ENCODE measurements at regions not wholly inside any gene's neighbourhood (a gene's known extent, or its start where the extent isn't known, plus 50 kb on each side); places are given as distances from the start of the nearest gene placed in this dataset.
"Not testable (repeated sequence)": the region's sequence is repeated elsewhere in the genome, so short reads cannot be mapped to it uniquely, and the experiment has no call there.

- Histone ChIP-seq H3K4me3 (no peak overlapping the region), H3K27me3 (no peaks in the 10 kb centered on the region), H3K4me1 (replicated peaks in 1 of 2) (no peaks in the 10 kb centered on the region), H3K36me3 (replicated peaks in 1 of 2) (no peaks in the 10 kb centered on the region), H3K27ac (no peak overlapping the region), H3K9me3 (replicated peaks in 1 of 3) (no peaks in the 10 kb centered on the region)
- no peak for DNase-seq
- WGBS, 4 donors, result 48 to 54% (median 51%) methylated on average over 1 of the region's 1 CpG
- intact Hi-C loops (cut with DNase I), result no loop called here
- no peak for TF ChIP-seq POLR2A (IDR thresholded peaks at IDR 0.05)
- TF ChIP-seq, protein P1, sequence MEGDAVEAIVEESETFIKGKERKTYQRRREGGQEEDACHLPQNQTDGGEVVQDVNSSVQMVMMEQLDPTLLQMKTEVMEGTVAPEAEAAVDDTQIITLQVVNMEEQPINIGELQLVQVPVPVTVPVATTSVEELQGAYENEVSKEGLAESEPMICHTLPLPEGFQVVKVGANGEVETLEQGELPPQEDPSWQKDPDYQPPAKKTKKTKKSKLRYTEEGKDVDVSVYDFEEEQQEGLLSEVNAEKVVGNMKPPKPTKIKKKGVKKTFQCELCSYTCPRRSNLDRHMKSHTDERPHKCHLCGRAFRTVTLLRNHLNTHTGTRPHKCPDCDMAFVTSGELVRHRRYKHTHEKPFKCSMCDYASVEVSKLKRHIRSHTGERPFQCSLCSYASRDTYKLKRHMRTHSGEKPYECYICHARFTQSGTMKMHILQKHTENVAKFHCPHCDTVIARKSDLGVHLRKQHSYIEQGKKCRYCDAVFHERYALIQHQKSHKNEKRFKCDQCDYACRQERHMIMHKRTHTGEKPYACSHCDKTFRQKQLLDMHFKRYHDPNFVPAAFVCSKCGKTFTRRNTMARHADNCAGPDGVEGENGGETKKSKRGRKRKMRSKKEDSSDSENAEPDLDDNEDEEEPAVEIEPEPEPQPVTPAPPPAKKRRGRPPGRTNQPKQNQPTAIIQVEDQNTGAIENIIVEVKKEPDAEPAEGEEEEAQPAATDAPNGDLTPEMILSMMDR (IDR thresholded peaks at IDR 0.05), result no peak
Observed at GRCh38 chrX:78822157-78822690, 74.7 kb downstream of the LPAR4 start.

DNA sequence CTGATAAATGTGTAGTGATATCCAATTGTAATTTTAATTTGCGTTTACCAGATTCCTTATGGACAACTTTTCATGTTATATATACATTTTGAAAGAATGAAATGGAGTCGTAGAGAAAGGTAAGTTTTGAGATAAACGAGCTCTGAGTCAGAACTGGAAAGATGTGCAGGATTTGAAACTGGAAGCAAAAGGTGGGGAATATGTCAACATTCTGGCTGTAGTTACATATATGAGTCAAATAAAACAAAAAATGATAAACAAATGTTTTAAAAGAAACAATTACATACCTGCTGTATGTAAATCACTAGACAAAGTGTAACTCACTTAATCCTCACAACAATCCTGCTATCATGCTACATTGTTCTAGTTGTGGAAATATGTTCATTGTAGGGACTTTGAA, 84.0 kb downstream of the LPAR4 start:
- no peak for DNase-seq
- peaks cover 7% of the 10 kb centered on the region for H3K27me3 ChIP-seq
- TF ChIP-seq, protein P1 (IDR thresholded peaks at IDR 0.05), result no peak
- no peak for TF ChIP-seq POLR2A (IDR thresholded peaks at IDR 0.05)
- no peaks in the 10 kb centered on the region for H3K4me1 ChIP-seq (replicated peaks in 1 of 2)
- H3K27ac ChIP-seq, result no peak overlapping the region
- 50 to 70% (median 64%) methylated on average over 3 of the region's 3 CpGs for WGBS, 4 donors
- intact Hi-C loops (cut with DNase I), result no loop called here
- H3K4me3 ChIP-seq, result no peak overlapping the region
- H3K9me3 ChIP-seq (replicated peaks in 1 of 3), result no peaks in the 10 kb centered on the region
- no peaks in the 10 kb centered on the region for H3K36me3 ChIP-seq (replicated peaks in 1 of 2)

DNA sequence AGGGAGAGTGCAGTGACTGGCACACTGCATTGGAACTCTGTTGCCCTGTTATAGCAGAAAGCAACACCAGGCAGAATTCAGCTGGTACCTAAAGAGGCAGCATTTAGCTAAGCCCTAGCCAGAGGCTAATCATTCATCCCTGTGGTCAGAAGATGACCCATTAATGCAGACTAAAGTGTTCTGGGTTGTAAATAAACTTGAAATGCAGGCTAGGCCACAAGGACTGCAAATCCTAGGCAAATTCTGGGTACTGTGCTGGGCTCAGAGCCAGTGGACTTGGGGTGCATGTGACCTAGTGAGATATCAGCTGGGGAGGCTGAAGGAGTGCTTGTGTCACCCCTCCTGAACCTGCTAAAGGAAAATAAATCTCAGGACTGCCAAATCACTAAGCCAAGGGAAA, 91.2 kb downstream of the LPAR4 start:
- DNase-seq, result no peak
- H3K4me1 ChIP-seq (replicated peaks in 1 of 2), result no peaks in the 10 kb centered on the region
- H3K4me3 ChIP-seq, result no peak overlapping the region
- no peak overlapping the region for H3K27ac ChIP-seq
- peaks cover 20% of the 10 kb centered on the region for H3K27me3 ChIP-seq
- H3K9me3 ChIP-seq (replicated peaks in 1 of 3), result no peaks in the 10 kb centered on the region
- intact Hi-C loops (cut with DNase I), result no loop called here
- H3K36me3 ChIP-seq (replicated peaks in 1 of 2), result no peaks in the 10 kb centered on the region
- TF ChIP-seq POLR2A (IDR thresholded peaks at IDR 0.05), result no peak
- TF ChIP-seq, protein P1 (IDR thresholded peaks at IDR 0.05), result no peak

GRCh38 chrX:78839711-78840110, 92.2 kb downstream of the LPAR4 start:
- H3K36me3 ChIP-seq (replicated peaks in 1 of 2), result no peaks in the 10 kb centered on the region
- no peaks in the 10 kb centered on the region for H3K9me3 ChIP-seq (replicated peaks in 1 of 3)
- intact Hi-C loops (cut with DNase I), result no loop called here
- H3K27ac ChIP-seq, result no peak overlapping the region
- no peak overlapping the region for H3K4me3 ChIP-seq
- H3K4me1 ChIP-seq (replicated peaks in 1 of 2), result no peaks in the 10 kb centered on the region
- H3K27me3 ChIP-seq, result peaks cover 20% of the 10 kb centered on the region
- DNase-seq, result no peak
- no peak for TF ChIP-seq POLR2A (IDR thresholded peaks at IDR 0.05)
- TF ChIP-seq, protein P1 (IDR thresholded peaks at IDR 0.05), result no peak
- WGBS, 4 donors, result 59 to 73% (median 67%) methylated on average over 2 of the region's 2 CpGs

GRCh38 chrX:78844218-78844617, 96.7 kb downstream of the LPAR4 start:
- H3K36me3 ChIP-seq (replicated peaks in 1 of 2); H3K9me3 ChIP-seq (replicated peaks in 1 of 3); H3K4me1 ChIP-seq (replicated peaks in 1 of 2); H3K27ac ChIP-seq; DNase-seq; intact Hi-C loops (cut with DNase I); H3K4me3 ChIP-seq: not testable (repeated sequence)
- H3K27me3 ChIP-seq, result peaks cover 19% of the 10 kb centered on the region
- 87 to 93% (median 92%) methylated on average over 6 of the region's 6 CpGs for WGBS, 4 donors

DNA sequence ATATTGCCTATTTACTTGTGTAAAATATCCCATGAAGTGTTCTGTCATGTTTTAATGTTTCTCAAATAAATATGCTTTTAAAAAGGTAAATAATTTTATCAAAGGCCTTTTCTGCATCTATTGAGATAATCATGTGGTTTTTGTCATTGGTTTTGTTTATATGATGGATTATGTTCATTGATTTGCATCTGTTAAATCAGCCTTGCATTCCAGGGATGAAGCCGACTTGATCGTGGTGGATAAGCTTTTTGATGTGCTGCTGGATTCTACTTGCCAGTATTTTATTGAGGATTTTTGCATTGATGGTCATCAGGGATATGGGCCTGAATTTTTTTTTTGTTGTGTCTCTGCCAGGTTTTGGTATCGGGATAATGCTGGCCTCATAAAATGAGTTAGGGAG, 63.9 kb upstream of the P2RY10 start:
- H3K27ac ChIP-seq; DNase-seq; intact Hi-C loops (cut with DNase I); H3K4me3 ChIP-seq; H3K36me3 ChIP-seq (replicated peaks in 1 of 2); H3K27me3 ChIP-seq; H3K9me3 ChIP-seq (replicated peaks in 1 of 3); H3K4me1 ChIP-seq (replicated peaks in 1 of 2): not testable (repeated sequence)
- 68 to 91% (median 76%) methylated on average over 3 of the region's 3 CpGs for WGBS, 4 donors
